Smooth muscle cell (in vitro differentiated cells): ENCODE measurements at regions not wholly inside any gene's neighbourhood (a gene's known extent, or its start where the extent isn't known, plus 50 kb on each side); places are given as distances from the start of the nearest gene placed in this dataset.

Source experiments
- DNase-seq: peaks from one replicate; lab custom pipeline; 2025; ENCODE audit not compliant: unreplicated experiment; lab: John Stamatoyannopoulos, UW
- H2AFZ ChIP-seq: fragments of 200-600 bp; sonication (generic); 2 replicates; pipeline ENCODE4 v1.6.0; 2016; ENCODE audit warnings: antibody characterized with exemption, low read depth, mild to moderate bottlenecking
- H3F3A ChIP-seq: fragments of 200-600 bp; sonication (generic); 2 replicates; pipeline ENCODE4 v1.6.0; 2017; ENCODE audit warnings: antibody characterized with exemption, low read depth
- H3K27ac ChIP-seq: fragments of 200-600 bp; sonication (generic); 2 replicates; pipeline ENCODE4 v1.5.1; 2016; ENCODE audit warnings: low read depth, mild to moderate bottlenecking
- H3K27me3 ChIP-seq: fragments of 200-600 bp; sonication (generic); 2 replicates; pipeline ENCODE4 v1.6.1; 2016; ENCODE audit warnings: low read depth, mild to moderate bottlenecking
- H3K36me3 ChIP-seq: fragments of 200-600 bp; sonication (generic); 2 replicates; pipeline ENCODE4 v1.5.1; 2016; ENCODE audit warnings: low read depth
- H3K4me1 ChIP-seq: fragments of 200-600 bp; sonication (generic); 2 replicates; pipeline ENCODE4 v1.5.1; 2016; ENCODE audit warnings: low read depth
- H3K4me2 ChIP-seq: fragments of 200-600 bp; sonication (generic); 2 replicates; pipeline ENCODE4 v1.6.0; 2016; ENCODE audit warnings: mild to moderate bottlenecking
- H3K4me3 ChIP-seq: fragments of 200-600 bp; sonication (generic); 2 replicates; pipeline ENCODE4 v1.5.1; 2016; ENCODE audit warnings: mild to moderate bottlenecking
- H3K79me2 ChIP-seq: fragments of 200-600 bp; sonication (generic); 2 replicates; pipeline ENCODE4 v1.6.0; 2016; ENCODE audit warnings: low read depth, mild to moderate bottlenecking
- H3K9ac ChIP-seq: fragments of 200-600 bp; sonication (generic); 2 replicates; pipeline ENCODE4 v1.6.0; 2016; ENCODE audit warnings: low read depth
- H3K9me3 ChIP-seq: fragments of 200-600 bp; sonication (generic); replicated peaks from 2 replicates; pipeline ENCODE4 v1.5.1; 2016; ENCODE audit warnings: low read depth
- H4K20me1 ChIP-seq: fragments of 200-600 bp; sonication (generic); 2 replicates; pipeline ENCODE4 v1.6.0; 2016; ENCODE audit warnings: low read depth
- CTCF ChIP-seq: fragments of 200-600 bp; sonication (generic); IDR thresholded peaks from 2 replicates; pipeline ENCODE4 v1.5.1; 2017; ENCODE audit warnings: borderline replicate concordance, mild to moderate bottlenecking, antibody characterized with exemption; ENCODE audit not compliant: insufficient read depth, poor library complexity, severe bottlenecking
- WGBS: methylation state at CpG from one replicate; pipeline ENCODE4 v1.1.7; 2016; ENCODE audit warnings: low lambda C conversion rate; 5-methylcytosine and 5-hydroxymethylcytosine counted together

- no peak overlapping the region for H3K4me3 ChIP-seq
- no peaks in the 10 kb centered on the region for H3F3A ChIP-seq
- H3K9me3 ChIP-seq = no peaks in the 10 kb centered on the region
- H3K4me1 ChIP-seq = no peaks in the 10 kb centered on the region
- no peak for DNase-seq
- H3K27ac ChIP-seq = no peak overlapping the region
- no peaks in the 10 kb centered on the region for H3K79me2 ChIP-seq
- H3K27me3 ChIP-seq = no peaks in the 10 kb centered on the region
- TF ChIP-seq CTCF = no peak
- H4K20me1 ChIP-seq = no peaks in the 10 kb centered on the region
- 50% methylated on average over 3 of the region's 3 CpGs for WGBS
- no peaks in the 10 kb centered on the region for H3K36me3 ChIP-seq
- no peak overlapping the region for H3K4me2 ChIP-seq
- no peak overlapping the region for H3K9ac ChIP-seq
- peak overlapping the region; percentile 72 for H2AFZ ChIP-seq
Observed at GRCh38 chr9:106438928-106439327, 424.0 kb upstream of the ZNF462 start.

GRCh38 chr9:106441283-106441682, 421.7 kb upstream of the ZNF462 start:
- TF ChIP-seq CTCF = no peak
- H3K27ac ChIP-seq = no peak overlapping the region
- H3K9me3 ChIP-seq = no peaks in the 10 kb centered on the region
- no peak overlapping the region for H3K9ac ChIP-seq
- no peaks in the 10 kb centered on the region for H3K36me3 ChIP-seq
- H3K4me3 ChIP-seq = no peak overlapping the region
- H3K4me2 ChIP-seq = no peak overlapping the region
- no peaks in the 10 kb centered on the region for H3F3A ChIP-seq
- H3K4me1 ChIP-seq = no peaks in the 10 kb centered on the region
- no peak for DNase-seq
- no peaks in the 10 kb centered on the region for H3K27me3 ChIP-seq
- H2AFZ ChIP-seq = no peak overlapping the region
- 92% methylated on average over 3 of the region's 3 CpGs for WGBS
- H3K79me2 ChIP-seq = no peaks in the 10 kb centered on the region
- no peaks in the 10 kb centered on the region for H4K20me1 ChIP-seq

- Histone ChIP-seq H3K9me3 (no peaks in the 10 kb centered on the region), H3K9ac (no peak overlapping the region), H3K27ac (no peak overlapping the region), H3K36me3 (no peaks in the 10 kb centered on the region), H3K79me2 (no peaks in the 10 kb centered on the region), H4K20me1 (no peaks in the 10 kb centered on the region), H3F3A (no peaks in the 10 kb centered on the region), H3K4me3 (no peak overlapping the region), H3K4me2 (no peak overlapping the region), H3K27me3 (no peaks in the 10 kb centered on the region), H2AFZ (no peak overlapping the region), H3K4me1 (no peaks in the 10 kb centered on the region)
- DNase-seq = no peak
- 52% methylated on average over 1 of the region's 1 CpG for whole genome bisulfite sequencing
- TF ChIP-seq CTCF = no peak
Observed at GRCh38 chr9:106443520-106443919, 419.4 kb upstream of the ZNF462 start.

- H3K9ac ChIP-seq = no peak overlapping the region
- H3F3A ChIP-seq = peaks cover 2% of the 10 kb centered on the region
- no peaks in the 10 kb centered on the region for H3K36me3 ChIP-seq
- H3K79me2 ChIP-seq = no peaks in the 10 kb centered on the region
- no peak for DNase-seq
- WGBS = 94% methylated on average over 5 of the region's 5 CpGs
- no peak overlapping the region for H3K4me3 ChIP-seq
- TF ChIP-seq CTCF = no peak
- H3K9me3 ChIP-seq = no peaks in the 10 kb centered on the region
- H4K20me1 ChIP-seq = no peaks in the 10 kb centered on the region
- no peaks in the 10 kb centered on the region for H3K4me1 ChIP-seq
- H3K4me2 ChIP-seq = no peak overlapping the region
- H3K27me3 ChIP-seq = no peaks in the 10 kb centered on the region
- no peak overlapping the region for H2AFZ ChIP-seq
- no peak overlapping the region for H3K27ac ChIP-seq
Observed at GRCh38 chr9:106445107-106445506, 417.9 kb upstream of the ZNF462 start.
